ENCODE measurements at regions not wholly inside any gene's neighbourhood (a gene's known extent, or its start where the extent isn't known, plus 50 kb on each side); places are given as distances from the start of the nearest gene placed in this dataset.

DNA sequence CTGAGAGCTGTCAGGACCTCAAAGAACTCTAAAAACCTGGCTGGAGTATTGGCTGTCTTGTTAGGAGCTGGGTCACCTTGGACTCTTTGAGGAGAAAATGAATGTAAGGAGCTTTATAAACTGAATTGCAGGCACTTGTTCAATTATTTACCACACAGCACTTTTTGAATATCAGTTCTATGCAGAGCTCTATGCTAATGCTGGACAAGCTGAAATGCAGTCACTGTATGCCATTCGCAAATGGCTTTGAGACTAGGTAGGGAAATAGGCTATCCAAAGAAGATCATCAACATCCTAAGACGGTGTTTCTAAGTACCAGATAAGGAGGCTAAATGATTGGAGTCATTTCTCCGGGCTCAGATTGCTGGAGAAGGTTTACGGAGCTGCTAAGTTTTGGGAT, 333.5 kb downstream of the SIPA1L2 start:
- H3K4me3 Mint-ChIP-seq, result no peak overlapping the region
- no peaks in the 10 kb centered on the region for H3K9me3 Mint-ChIP-seq
- DNase-seq, result no peak
- H3K27ac Mint-ChIP-seq, result no peak overlapping the region
- no peaks in the 10 kb centered on the region for H3K36me3 Mint-ChIP-seq
- peaks cover 28% of the 10 kb centered on the region for H3K27me3 Mint-ChIP-seq
- no peaks in the 10 kb centered on the region for H3K4me1 Mint-ChIP-seq

DNA sequence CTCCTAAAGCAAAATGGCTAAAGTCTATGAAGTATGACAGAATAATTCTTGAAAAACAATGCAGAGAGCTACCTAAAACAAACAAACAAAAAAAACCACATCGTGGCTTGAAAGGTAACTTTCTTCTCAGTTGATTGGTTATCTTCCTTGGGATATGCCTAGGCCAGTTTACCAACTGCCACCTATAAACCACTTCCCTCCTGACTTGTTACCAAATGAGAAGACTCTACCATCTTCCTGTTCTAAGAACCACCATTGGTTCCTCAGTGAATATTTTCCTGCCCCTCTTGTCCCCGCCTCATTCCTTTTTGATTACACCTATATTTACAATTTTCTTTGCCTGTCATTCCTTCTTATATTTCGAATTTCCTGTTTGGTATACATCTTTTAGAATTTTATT, 336.6 kb downstream of the SIPA1L2 start:
- H3K4me1 Mint-ChIP-seq, result no peaks in the 10 kb centered on the region
- H3K27me3 Mint-ChIP-seq, result peaks cover 13% of the 10 kb centered on the region
- no peak overlapping the region for H3K27ac Mint-ChIP-seq
- H3K9me3 Mint-ChIP-seq, result no peaks in the 10 kb centered on the region
- H3K4me3 Mint-ChIP-seq, result no peak overlapping the region
- H3K36me3 Mint-ChIP-seq, result no peaks in the 10 kb centered on the region
- no peak for DNase-seq

DNA sequence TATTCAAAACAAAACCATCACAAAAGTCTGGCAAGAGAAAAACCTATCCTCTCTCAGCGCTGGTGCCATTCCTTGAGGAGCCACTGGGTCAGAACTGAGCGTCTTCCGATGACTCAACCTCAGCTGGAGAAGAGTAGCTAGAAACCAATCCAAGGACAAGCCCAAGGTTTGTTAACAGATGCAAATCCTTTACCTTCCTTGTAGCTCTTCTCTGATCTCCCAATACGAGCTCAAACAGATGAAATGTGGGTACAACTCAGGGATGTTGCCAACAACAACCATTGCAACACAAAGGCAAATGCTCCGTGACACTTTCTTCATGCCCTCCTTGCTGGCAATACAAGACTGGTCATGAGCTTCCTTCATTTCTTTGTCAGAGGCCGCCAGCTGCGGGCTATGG, 337.1 kb downstream of the SIPA1L2 start:
- H3K4me1 Mint-ChIP-seq, result no peaks in the 10 kb centered on the region
- no peaks in the 10 kb centered on the region for H3K36me3 Mint-ChIP-seq
- no peaks in the 10 kb centered on the region for H3K9me3 Mint-ChIP-seq
- no peak for DNase-seq
- H3K27ac Mint-ChIP-seq, result no peak overlapping the region
- peaks cover 13% of the 10 kb centered on the region for H3K27me3 Mint-ChIP-seq
- no peak overlapping the region for H3K4me3 Mint-ChIP-seq

DNA sequence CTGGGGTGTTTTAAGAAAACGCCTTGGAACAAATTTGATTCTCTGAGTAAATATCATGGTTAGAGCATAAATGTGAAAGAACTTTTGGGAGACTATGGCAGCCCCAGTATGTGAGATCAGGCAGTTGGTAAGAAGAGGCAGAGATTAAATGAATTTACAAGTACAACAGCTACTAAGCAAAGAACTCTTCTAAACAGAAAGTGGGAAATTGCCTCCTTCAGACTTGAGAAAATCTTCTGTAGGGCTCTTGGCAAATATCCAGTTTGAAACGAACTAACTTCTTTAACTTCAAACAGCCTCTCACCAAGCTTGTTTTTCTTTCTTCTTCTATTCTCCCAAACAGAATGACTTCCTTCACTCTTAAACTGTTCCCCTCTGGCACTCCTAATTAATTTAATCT, 337.7 kb downstream of the SIPA1L2 start:
- Mint-ChIP-seq H3K27ac (no peak overlapping the region), H3K27me3 (peaks cover 10% of the 10 kb centered on the region), H3K36me3 (no peaks in the 10 kb centered on the region), H3K4me3 (no peak overlapping the region), H3K9me3 (no peaks in the 10 kb centered on the region), H3K4me1 (no peaks in the 10 kb centered on the region)
- DNase-seq, result no peak

DNA sequence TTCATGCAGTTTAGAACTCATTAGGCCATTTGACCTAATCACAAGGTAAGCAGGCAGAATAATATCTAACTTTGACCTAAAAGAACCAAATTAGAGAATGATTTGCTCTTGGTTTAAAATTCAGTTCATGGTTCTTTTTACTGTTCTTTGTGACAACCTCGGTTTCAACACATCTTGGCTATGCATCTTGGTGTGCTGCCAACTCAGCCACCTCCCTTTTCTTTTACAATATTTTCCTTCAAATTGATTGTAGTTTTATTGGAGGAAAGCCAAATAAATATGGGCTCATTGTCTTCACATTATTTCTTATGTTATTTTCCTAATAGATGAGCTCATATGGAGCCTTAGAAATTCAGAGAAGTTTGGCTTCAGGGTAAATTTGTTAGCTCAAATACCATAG, 338.3 kb downstream of the SIPA1L2 start:
- no peaks in the 10 kb centered on the region for H3K4me1 Mint-ChIP-seq
- H3K9me3 Mint-ChIP-seq, result no peaks in the 10 kb centered on the region
- H3K36me3 Mint-ChIP-seq, result no peaks in the 10 kb centered on the region
- no peak overlapping the region for H3K27ac Mint-ChIP-seq
- H3K27me3 Mint-ChIP-seq, result peaks cover 8% of the 10 kb centered on the region
- no peak for DNase-seq
- H3K4me3 Mint-ChIP-seq, result no peak overlapping the region

DNA sequence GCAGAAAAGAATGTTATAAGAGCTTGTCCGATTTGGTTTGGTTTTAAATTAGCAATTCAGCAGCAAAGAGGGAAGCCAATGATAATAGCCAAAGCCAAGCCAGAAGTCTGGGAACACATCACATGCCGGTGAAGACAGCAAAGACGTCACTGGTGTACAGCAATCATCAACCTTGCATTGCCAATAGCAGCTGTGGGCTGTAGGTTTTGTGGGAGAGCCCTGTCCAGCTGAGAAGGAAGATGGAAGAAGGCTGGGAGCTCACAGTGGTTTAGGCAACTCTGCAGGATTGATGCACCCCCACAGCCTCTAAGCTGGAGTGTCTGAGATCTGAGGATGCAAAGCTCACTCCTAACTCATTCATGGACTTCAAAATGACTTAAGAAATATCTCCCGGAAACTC, 338.7 kb downstream of the SIPA1L2 start:
- Mint-ChIP-seq H3K9me3 (no peaks in the 10 kb centered on the region), H3K4me1 (no peaks in the 10 kb centered on the region), H3K27ac (no peak overlapping the region), H3K27me3 (peaks cover 13% of the 10 kb centered on the region), H3K4me3 (no peak overlapping the region), H3K36me3 (no peaks in the 10 kb centered on the region)
- DNase-seq, result no peak

DNA sequence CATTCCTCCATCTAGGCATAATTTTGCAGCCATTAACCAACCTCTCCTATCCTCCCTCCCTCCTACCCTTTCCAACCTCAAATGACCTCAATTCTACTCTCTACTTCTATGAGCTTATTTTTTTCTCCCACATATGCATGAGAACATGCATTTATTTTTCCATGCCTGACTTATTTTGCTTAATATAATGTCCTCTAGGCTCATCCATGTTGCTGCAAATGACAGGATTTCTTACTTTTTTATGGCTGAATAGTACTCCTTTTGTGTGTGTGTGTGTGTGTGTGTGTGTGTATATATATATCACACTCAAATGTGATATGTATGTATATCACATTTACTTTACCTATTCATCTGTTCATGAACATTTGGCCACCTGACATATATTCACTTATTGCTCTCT, 339.4 kb downstream of the SIPA1L2 start:
- no peaks in the 10 kb centered on the region for H3K9me3 Mint-ChIP-seq
- H3K27ac Mint-ChIP-seq, result no peak overlapping the region
- H3K4me1 Mint-ChIP-seq, result no peaks in the 10 kb centered on the region
- no peak for DNase-seq
- no peak overlapping the region for H3K4me3 Mint-ChIP-seq
- peaks cover 17% of the 10 kb centered on the region for H3K27me3 Mint-ChIP-seq
- H3K36me3 Mint-ChIP-seq, result no peaks in the 10 kb centered on the region

DNA sequence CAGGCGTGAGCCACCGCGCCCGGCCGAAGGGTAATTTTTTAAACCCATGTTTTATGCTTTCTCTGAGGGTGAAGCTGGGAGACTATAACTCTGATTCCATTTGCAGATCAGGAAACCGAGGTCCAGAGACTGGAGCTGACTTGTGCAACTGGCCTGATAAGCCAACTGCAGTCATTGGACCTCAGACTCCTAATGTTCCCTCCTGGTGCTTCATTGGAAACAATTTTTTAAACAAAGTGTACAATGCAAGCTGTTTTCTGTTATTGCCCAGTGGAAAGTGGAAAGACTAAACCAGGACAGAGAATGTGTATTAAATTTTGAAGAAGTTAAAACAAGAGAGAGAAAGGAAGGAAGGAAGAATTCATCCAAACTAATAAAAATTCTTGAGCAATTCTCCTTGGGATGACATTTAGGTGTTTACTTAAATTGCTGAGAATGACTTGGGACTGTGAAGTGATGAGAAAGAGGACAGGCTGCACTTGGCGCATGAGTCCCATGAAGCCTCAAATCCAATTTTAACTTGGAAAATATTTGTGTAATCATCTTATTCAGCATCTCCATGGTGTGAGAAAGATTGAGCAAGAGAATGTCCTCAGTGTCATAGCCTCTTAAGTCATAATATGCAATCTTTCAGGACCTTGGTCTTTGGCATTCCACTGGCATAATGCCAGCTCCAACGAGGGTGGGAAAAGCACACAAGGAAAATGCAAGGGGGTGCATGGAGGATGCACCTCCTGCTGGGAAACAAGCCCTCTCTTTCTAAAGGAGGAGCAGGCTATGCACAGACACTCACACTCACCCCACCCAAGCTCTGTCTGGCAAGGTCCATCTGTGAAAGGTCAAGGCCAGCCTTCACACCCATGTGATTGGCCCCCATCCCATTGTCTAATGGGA, 342.0 kb downstream of the SIPA1L2 start:
- DNase-seq, result no peak
- H3K36me3 Mint-ChIP-seq, result no peaks in the 10 kb centered on the region
- no peaks in the 10 kb centered on the region for H3K9me3 Mint-ChIP-seq
- no peak overlapping the region for H3K27ac Mint-ChIP-seq
- peaks cover 13% of the 10 kb centered on the region for H3K27me3 Mint-ChIP-seq
- H3K4me1 Mint-ChIP-seq, result no peaks in the 10 kb centered on the region
- H3K4me3 Mint-ChIP-seq, result no peak overlapping the region

DNA sequence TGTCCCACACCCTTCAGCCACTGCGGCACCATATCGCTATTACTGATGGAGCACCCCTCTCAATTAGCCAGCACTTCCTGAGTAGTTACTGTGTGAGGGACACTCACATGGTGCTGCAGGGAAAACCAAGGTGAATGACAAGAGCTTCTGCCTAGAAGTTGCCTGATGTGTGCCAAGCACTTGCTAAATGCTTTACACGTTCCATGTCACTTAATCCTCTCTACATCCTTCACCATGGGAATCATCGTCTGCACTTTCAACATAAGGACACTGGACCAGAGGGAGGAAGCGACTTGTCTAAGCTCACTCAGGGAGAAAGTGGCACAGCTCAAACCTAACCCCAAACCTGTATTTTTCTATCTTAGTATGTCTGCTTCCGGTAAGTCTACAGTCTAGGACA, 344.8 kb downstream of the SIPA1L2 start:
- Mint-ChIP-seq H3K27me3 (peaks cover 14% of the 10 kb centered on the region), H3K4me1 (no peaks in the 10 kb centered on the region), H3K9me3 (no peaks in the 10 kb centered on the region), H3K4me3 (no peak overlapping the region), H3K27ac (no peak overlapping the region), H3K36me3 (no peaks in the 10 kb centered on the region)
- no peak for DNase-seq

DNA sequence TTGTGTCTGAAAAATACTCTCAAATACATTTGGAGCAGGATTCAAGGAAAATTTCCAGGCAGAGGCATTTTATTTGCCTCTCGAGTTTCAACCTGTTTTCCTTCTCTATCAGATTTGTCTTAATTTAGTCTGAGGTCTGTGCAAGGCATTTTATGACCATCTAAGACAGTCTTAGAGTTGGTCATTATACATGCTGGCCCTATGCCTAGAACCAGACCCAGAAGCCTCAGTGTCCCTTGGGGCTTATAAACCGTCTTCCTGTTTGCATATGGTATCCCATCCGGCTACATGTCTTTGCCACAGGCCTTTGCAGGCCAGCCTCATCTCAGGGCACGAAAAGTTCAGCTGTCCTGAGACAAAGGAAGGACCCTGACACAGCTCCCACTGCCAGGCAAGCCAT, 346.1 kb downstream of the SIPA1L2 start:
- Mint-ChIP-seq H3K4me3 (no peak overlapping the region), H3K27me3 (peaks cover 14% of the 10 kb centered on the region), H3K4me1 (no peaks in the 10 kb centered on the region), H3K36me3 (no peaks in the 10 kb centered on the region), H3K9me3 (no peaks in the 10 kb centered on the region), H3K27ac (no peak overlapping the region)
- no peak for DNase-seq

DNA sequence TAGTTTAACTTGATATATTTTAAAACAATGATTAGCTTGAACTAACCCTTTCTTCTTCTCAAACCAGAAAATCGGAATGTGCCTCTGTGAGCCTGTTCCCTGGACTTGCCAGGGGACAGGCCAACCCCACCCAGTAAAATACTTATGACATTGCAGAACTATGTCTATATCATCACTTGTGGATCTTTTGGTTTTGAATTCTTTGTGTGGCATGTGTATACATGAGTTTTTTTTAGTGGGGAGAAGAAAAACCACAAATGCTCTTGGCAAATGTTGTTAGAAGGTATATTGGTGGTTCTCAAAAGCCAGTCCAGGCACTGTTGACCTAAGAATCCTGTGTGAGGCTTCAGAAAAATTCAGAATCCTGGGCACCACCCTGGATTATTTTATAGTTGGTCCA, 347.4 kb downstream of the SIPA1L2 start:
- Mint-ChIP-seq H3K4me1 (no peaks in the 10 kb centered on the region), H3K27me3 (peaks cover 14% of the 10 kb centered on the region), H3K4me3 (no peak overlapping the region), H3K9me3 (no peaks in the 10 kb centered on the region), H3K27ac (no peak overlapping the region), H3K36me3 (no peaks in the 10 kb centered on the region)
- DNase-seq, result no peak

DNA sequence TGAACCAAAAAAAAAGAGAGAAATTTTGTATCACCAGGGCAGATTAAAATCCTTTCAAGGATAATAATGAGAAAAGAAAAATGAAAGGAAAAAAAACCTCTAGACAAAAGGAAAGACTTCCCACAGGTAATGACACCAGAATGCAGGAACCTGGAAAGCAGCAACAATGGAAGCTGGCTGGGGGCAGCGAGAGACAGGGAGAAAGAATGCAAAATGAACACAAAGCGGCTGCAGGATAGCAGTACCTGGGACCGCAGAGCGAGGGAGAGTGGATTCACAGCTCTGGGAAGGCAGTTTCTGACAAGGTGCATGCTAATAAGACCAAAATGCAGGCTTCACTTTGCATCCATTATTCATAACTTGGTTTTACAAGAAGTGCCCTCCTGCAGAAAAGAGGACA, 349.0 kb downstream of the SIPA1L2 start:
- Mint-ChIP-seq H3K4me3 (no peak overlapping the region), H3K36me3 (no peaks in the 10 kb centered on the region), H3K4me1 (no peaks in the 10 kb centered on the region), H3K27ac (no peak overlapping the region), H3K27me3 (peaks cover 15% of the 10 kb centered on the region), H3K9me3 (no peaks in the 10 kb centered on the region)
- DNase-seq, result no peak

DNA sequence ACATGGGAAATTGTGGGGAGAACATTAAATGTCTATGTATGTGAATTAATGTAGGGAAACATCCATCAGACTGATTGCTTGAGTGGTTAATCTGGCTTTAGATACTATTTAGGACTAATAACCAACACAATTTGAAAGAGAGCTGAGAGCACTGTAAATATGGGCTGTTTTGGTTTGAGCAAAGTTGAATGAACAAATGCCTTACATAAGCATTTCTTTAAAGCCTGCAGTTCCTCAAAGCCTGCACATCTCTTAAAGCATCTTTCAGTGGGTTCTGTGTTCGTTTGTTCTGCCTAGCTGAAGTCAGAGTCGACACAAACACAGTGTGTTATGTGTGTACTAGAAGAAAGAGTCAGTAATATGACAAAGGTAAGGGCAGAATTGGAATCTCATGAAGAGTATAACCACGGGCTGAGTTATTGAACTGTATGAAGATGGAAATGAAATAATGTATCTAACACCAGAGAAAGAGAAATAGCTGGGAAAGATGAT, 350.0 kb downstream of the SIPA1L2 start:
- Mint-ChIP-seq H3K36me3 (no peaks in the 10 kb centered on the region), H3K27ac (no peak overlapping the region), H3K27me3 (peaks cover 15% of the 10 kb centered on the region), H3K4me1 (no peaks in the 10 kb centered on the region), H3K9me3 (no peaks in the 10 kb centered on the region), H3K4me3 (no peak overlapping the region)
- DNase-seq, result no peak

DNA sequence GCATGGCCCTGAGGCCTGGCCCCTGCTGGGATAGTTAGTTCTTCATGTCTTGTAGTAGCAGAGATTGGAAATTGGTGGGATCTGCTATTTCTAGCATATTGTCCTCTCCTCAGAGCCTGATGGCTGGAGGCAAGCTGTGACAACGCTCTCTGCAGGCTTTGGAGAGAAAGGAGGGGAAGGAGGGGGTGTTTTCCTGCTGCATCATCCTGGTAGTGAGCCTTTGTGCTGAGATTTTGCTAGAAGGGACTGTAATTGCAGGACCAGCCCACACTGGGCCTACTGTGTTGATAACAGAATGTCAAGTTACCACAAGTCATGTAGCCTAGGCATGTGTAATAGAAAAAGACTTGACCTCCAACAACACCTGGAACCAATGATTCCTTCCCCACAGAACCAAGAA, 351.0 kb downstream of the SIPA1L2 start:
- Mint-ChIP-seq H3K4me1 (no peaks in the 10 kb centered on the region), H3K27me3 (peaks cover 15% of the 10 kb centered on the region), H3K36me3 (no peaks in the 10 kb centered on the region), H3K9me3 (no peaks in the 10 kb centered on the region), H3K4me3 (no peak overlapping the region), H3K27ac (no peak overlapping the region)
- no peak for DNase-seq

DNA sequence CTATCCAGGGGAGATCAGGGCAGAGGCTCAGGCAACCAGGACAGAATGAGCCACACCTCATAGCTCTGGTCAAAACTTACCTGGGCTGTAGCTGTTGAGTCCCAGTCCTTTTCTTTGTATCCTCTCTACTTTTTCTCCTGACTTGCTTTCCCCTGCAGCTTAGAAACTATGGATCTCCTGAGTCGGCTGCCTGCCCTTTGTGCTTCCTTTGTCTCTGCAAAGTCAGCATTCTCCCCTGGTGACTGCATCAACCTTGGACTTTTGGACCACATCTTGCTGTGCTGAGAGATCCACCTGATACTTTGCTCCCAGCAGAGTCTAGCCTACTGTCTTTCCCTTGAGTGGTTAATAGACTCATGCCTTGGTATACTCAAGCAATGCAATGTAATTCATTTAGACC, 353.3 kb downstream of the SIPA1L2 start:
- Mint-ChIP-seq H3K27me3 (peaks cover 16% of the 10 kb centered on the region), H3K27ac (no peak overlapping the region), H3K4me1 (no peaks in the 10 kb centered on the region), H3K36me3 (no peaks in the 10 kb centered on the region), H3K4me3 (no peak overlapping the region), H3K9me3 (no peaks in the 10 kb centered on the region)
- no peak for DNase-seq

DNA sequence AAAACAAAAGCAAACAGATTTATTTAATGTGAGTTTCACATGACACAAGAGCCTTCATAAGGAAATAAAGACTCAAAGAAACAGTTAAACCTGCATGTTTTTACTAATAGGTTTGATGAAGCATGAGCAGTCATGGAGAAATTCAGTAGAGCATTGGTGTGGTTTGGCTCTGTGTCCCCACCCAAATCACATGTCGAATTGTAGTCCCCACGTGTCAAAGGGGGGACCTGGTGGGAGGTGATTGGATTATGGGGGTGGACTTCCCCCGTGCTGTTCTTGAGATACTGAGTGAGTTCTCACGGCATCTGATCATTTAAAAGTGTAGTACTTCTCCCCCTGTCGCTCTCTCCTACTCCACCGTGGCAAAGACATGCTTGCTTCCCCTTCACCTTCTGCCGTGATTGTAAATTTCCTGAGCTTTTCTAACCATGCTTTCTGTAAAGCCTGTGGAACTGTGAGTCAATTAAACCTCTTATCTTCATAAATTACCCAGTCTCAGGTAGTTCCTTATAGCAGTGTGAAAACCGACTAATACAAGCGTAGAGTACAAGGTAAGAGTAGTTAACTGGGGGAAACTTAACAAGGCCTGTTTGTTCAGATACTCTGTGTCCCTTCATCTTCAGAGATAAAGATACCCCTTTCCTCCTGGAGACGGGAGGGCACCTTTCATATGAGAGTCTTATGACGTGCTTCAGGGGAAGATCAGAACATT, 354.8 kb downstream of the SIPA1L2 start:
- H3K27ac Mint-ChIP-seq, result no peak overlapping the region
- no peak for DNase-seq
- peaks cover 20% of the 10 kb centered on the region for H3K27me3 Mint-ChIP-seq
- no peak overlapping the region for H3K4me3 Mint-ChIP-seq
- no peaks in the 10 kb centered on the region for H3K36me3 Mint-ChIP-seq
- H3K9me3 Mint-ChIP-seq, result no peaks in the 10 kb centered on the region
- H3K4me1 Mint-ChIP-seq, result no peaks in the 10 kb centered on the region

Data from activated naive CD8-positive, alpha-beta T cell treated with anti-CD3 and anti-CD28 coated beads for 36 hours (primary cell).